ENCODE measurements at regions not wholly inside any gene's neighbourhood (a gene's known extent, or its start where the extent isn't known, plus 50 kb on each side); places are given as distances from the start of the nearest gene placed in this dataset.
"Not testable (repeated sequence)": the region's sequence is repeated elsewhere in the genome, so short reads cannot be mapped to it uniquely, and the experiment has no call there.

GRCh38 chr6:147693181-147693580 is 184.7 kb downstream of the SAMD5 start:
- no peak for TF ChIP-seq CTCF (IDR thresholded peaks at IDR 0.05)
- H3K4me3 Mint-ChIP-seq (ENCODE audit: unreplicated experiment), result no peak overlapping the region
- no peak for DNase-seq (ENCODE audit: extremely low spot score, unreplicated experiment)
- H3K9me3 Mint-ChIP-seq (ENCODE audit: unreplicated experiment), result no peaks in the 10 kb centered on the region
- H3K4me1 Mint-ChIP-seq (ENCODE audit: unreplicated experiment), result no peaks in the 10 kb centered on the region
- no peaks in the 10 kb centered on the region for H3K27me3 Mint-ChIP-seq (ENCODE audit: unreplicated experiment)
- H3K36me3 Mint-ChIP-seq (ENCODE audit: unreplicated experiment), result no peaks in the 10 kb centered on the region
- H3K27ac Mint-ChIP-seq (ENCODE audit: unreplicated experiment), result no peak overlapping the region

- DNase-seq (ENCODE audit: extremely low spot score, unreplicated experiment), result not testable (repeated sequence)
These were observed 186.1 kb downstream of the SAMD5 start for GRCh38 chr6:147694556-147694955.

GRCh38 chr6:147695819-147696218 is 187.3 kb downstream of the SAMD5 start:
- no peaks in the 10 kb centered on the region for H3K36me3 Mint-ChIP-seq (ENCODE audit: unreplicated experiment)
- DNase-seq (ENCODE audit: extremely low spot score, unreplicated experiment), result no peak
- no peak overlapping the region for H3K4me3 Mint-ChIP-seq (ENCODE audit: unreplicated experiment)
- H3K4me1 Mint-ChIP-seq (ENCODE audit: unreplicated experiment), result peaks cover 17% of the 10 kb centered on the region
- no peaks in the 10 kb centered on the region for H3K9me3 Mint-ChIP-seq (ENCODE audit: unreplicated experiment)
- TF ChIP-seq CTCF (IDR thresholded peaks at IDR 0.05), result no peak
- no peak overlapping the region for H3K27ac Mint-ChIP-seq (ENCODE audit: unreplicated experiment)
- H3K27me3 Mint-ChIP-seq (ENCODE audit: unreplicated experiment), result no peaks in the 10 kb centered on the region

More at GRCh38 chr6:147694556-147694955, 186.1 kb downstream of the SAMD5 start:
- not testable (repeated sequence) for H3K9me3 Mint-ChIP-seq (ENCODE audit: unreplicated experiment); H3K27ac Mint-ChIP-seq (ENCODE audit: unreplicated experiment); H3K4me1 Mint-ChIP-seq (ENCODE audit: unreplicated experiment); H3K36me3 Mint-ChIP-seq (ENCODE audit: unreplicated experiment); H3K27me3 Mint-ChIP-seq (ENCODE audit: unreplicated experiment); H3K4me3 Mint-ChIP-seq (ENCODE audit: unreplicated experiment)

- no peak overlapping the region for H3K27ac Mint-ChIP-seq (ENCODE audit: unreplicated experiment)
- H3K36me3 Mint-ChIP-seq (ENCODE audit: unreplicated experiment), result no peaks in the 10 kb centered on the region
- DNase-seq (ENCODE audit: extremely low spot score, unreplicated experiment), result no peak
- H3K27me3 Mint-ChIP-seq (ENCODE audit: unreplicated experiment), result no peaks in the 10 kb centered on the region
- no peaks in the 10 kb centered on the region for H3K9me3 Mint-ChIP-seq (ENCODE audit: unreplicated experiment)
- no peak for TF ChIP-seq CTCF (IDR thresholded peaks at IDR 0.05)
- peaks cover 17% of the 10 kb centered on the region for H3K4me1 Mint-ChIP-seq (ENCODE audit: unreplicated experiment)
- no peak overlapping the region for H3K4me3 Mint-ChIP-seq (ENCODE audit: unreplicated experiment)
These were observed 190.7 kb downstream of the SAMD5 start for GRCh38 chr6:147699140-147699539.

GRCh38 chr6:147699637-147700036 is 191.1 kb downstream of the SAMD5 start:
- no peak overlapping the region for H3K27ac Mint-ChIP-seq (ENCODE audit: unreplicated experiment)
- H3K36me3 Mint-ChIP-seq (ENCODE audit: unreplicated experiment), result no peaks in the 10 kb centered on the region
- H3K27me3 Mint-ChIP-seq (ENCODE audit: unreplicated experiment), result no peaks in the 10 kb centered on the region
- no peak for TF ChIP-seq CTCF (IDR thresholded peaks at IDR 0.05)
- no peak for DNase-seq (ENCODE audit: extremely low spot score, unreplicated experiment)
- peaks cover 17% of the 10 kb centered on the region for H3K4me1 Mint-ChIP-seq (ENCODE audit: unreplicated experiment)
- no peak overlapping the region for H3K4me3 Mint-ChIP-seq (ENCODE audit: unreplicated experiment)
- no peaks in the 10 kb centered on the region for H3K9me3 Mint-ChIP-seq (ENCODE audit: unreplicated experiment)

Data from osteocyte (in vitro differentiated cells).